ENCODE measurements at regions not wholly inside any gene's neighbourhood (a gene's known extent, or its start where the extent isn't known, plus 50 kb on each side); places are given as distances from the start of the nearest gene placed in this dataset.

DNA sequence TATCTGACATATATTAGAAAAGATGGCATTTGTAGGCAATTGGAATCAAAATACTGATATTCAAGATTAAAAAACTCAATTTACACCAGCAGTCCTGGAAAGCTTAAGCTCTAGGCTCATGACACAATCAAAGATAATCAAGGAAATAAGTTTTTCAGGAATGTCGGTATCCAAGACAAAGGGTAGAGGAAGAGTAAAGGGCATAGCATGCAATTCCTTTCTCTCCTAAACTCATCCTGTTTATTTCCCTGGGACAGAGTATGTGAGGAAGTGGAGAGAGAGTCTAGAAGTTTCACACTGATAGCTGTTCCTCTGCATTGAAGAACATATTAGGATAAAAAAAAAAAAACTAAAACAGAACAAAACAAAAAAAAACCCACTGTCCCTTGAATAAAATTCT lies 2452.1 kb downstream of the PCDH9 start:
- H3K9me3 ChIP-seq (ENCODE audit: control insufficient read depth, low read depth, low read length), result no peaks in the 10 kb centered on the region
- H3K9ac ChIP-seq (ENCODE audit: extremely low read depth, insufficient read length, low read length), result no peak overlapping the region
- no peaks in the 10 kb centered on the region for H3K23me2 ChIP-seq (ENCODE audit: insufficient read length, low read depth, low read length, poor library complexity, severe bottlenecking)
- H3K4me1 ChIP-seq (ENCODE audit: insufficient read depth, low read length), result no peaks in the 10 kb centered on the region
- no peak overlapping the region for H3K56ac ChIP-seq (ENCODE audit: insufficient read length, low read depth, low read length)
- no peaks in the 10 kb centered on the region for H3K79me1 ChIP-seq (ENCODE audit: insufficient read depth, low read depth, low read length, poor library complexity, severe bottlenecking)
- Mint-ChIP-seq H3K4me3 (no peak overlapping the region), H3K36me3 (ENCODE audit: insufficient read depth in 1 of 3, low read depth in 3 of 3) (no peaks in the 10 kb centered on the region), H3K27me3 (ENCODE audit: low read depth) (no peaks in the 10 kb centered on the region), H3K27ac (no peak overlapping the region), H3K4me1 (no peaks in the 10 kb centered on the region), H3K9me3 (no peaks in the 10 kb centered on the region)
- no peak overlapping the region for H2BK5ac ChIP-seq (ENCODE audit: insufficient read length, low read length)
- DNase-seq, result no peak
- H3K23ac ChIP-seq (ENCODE audit: insufficient read length, low read depth, low read length), result no peak overlapping the region
- H3K27ac ChIP-seq (ENCODE audit: insufficient read length, low read depth, low read length), result no peak overlapping the region
- no peaks in the 10 kb centered on the region for H4K20me1 ChIP-seq (ENCODE audit: control insufficient read depth, insufficient read depth, insufficient read length)
- TF ChIP-seq, protein P1, sequence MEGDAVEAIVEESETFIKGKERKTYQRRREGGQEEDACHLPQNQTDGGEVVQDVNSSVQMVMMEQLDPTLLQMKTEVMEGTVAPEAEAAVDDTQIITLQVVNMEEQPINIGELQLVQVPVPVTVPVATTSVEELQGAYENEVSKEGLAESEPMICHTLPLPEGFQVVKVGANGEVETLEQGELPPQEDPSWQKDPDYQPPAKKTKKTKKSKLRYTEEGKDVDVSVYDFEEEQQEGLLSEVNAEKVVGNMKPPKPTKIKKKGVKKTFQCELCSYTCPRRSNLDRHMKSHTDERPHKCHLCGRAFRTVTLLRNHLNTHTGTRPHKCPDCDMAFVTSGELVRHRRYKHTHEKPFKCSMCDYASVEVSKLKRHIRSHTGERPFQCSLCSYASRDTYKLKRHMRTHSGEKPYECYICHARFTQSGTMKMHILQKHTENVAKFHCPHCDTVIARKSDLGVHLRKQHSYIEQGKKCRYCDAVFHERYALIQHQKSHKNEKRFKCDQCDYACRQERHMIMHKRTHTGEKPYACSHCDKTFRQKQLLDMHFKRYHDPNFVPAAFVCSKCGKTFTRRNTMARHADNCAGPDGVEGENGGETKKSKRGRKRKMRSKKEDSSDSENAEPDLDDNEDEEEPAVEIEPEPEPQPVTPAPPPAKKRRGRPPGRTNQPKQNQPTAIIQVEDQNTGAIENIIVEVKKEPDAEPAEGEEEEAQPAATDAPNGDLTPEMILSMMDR (conservative IDR thresholded peaks at IDR 0.05), result no peak
- no CpG with 5 or more reads among the region's 1 CpG for WGBS (ENCODE audit: extremely low coverage, insufficient read length, low lambda C conversion rate)
- no peak overlapping the region for H4K8ac ChIP-seq (replicated peaks; ENCODE audit: insufficient read length, low read depth, low read length)
- H3K79me2 ChIP-seq (ENCODE audit: insufficient read depth, low read length), result no peaks in the 10 kb centered on the region
- H2BK120ac ChIP-seq (ENCODE audit: low read depth, low read length, poor library complexity, severe bottlenecking), result no peak overlapping the region
- H2BK12ac ChIP-seq (ENCODE audit: insufficient read length, low read depth, low read length), result no peak overlapping the region
- H3K14ac ChIP-seq (ENCODE audit: insufficient read depth, low read length), result no peak overlapping the region
- no peak overlapping the region for H4K5ac ChIP-seq (ENCODE audit: insufficient read length, low read depth, low read length)
- H3K4ac ChIP-seq (ENCODE audit: low read depth, low read length), result no peak overlapping the region
- H3T11ph ChIP-seq (ENCODE audit: low read length), result no peak overlapping the region
- H2BK15ac ChIP-seq (ENCODE audit: low read depth, low read length), result no peak overlapping the region
- H2AFZ ChIP-seq (ENCODE audit: low read length), result no peak overlapping the region
- H3K18ac ChIP-seq (ENCODE audit: insufficient read length, low read depth, low read length), result no peak overlapping the region
- no peaks in the 10 kb centered on the region for H3K27me3 ChIP-seq (ENCODE audit: insufficient read depth, low read length)
- H4K91ac ChIP-seq (ENCODE audit: insufficient read length, low read depth, low read length), result no peak overlapping the region
- H3K4me2 ChIP-seq (ENCODE audit: insufficient read depth, insufficient read length, low read length), result no peak overlapping the region
- H2AK5ac ChIP-seq (ENCODE audit: insufficient read length, low read length), result no peak overlapping the region
- no peak overlapping the region for H2BK20ac ChIP-seq (ENCODE audit: low read depth, low read length, poor library complexity, severe bottlenecking)
